ENCODE measurements at regions not wholly inside any gene's neighbourhood (a gene's known extent, or its start where the extent isn't known, plus 50 kb on each side); places are given as distances from the start of the nearest gene placed in this dataset.

- TF ChIP-seq POLR2A (IDR thresholded peaks at IDR 0.05; ENCODE audit: low read depth, low read length) (no peak), POLR2AphosphoS5 (IDR thresholded peaks at IDR 0.05; ENCODE audit: low read depth, low read length) (no peak), TAF1 (IDR thresholded peaks at IDR 0.05; ENCODE audit: low read depth, low read length) (no peak), SPI1 (IDR thresholded peaks at IDR 0.05; ENCODE audit: low read depth, low read length) (no peak), POU2F2 (IDR thresholded peaks at IDR 0.05; ENCODE audit: low read depth, low read length) (no peak), PAX5 (IDR thresholded peaks at IDR 0.05; ENCODE audit: insufficient read depth, low read length, severe bottlenecking) (no peak)
Measured at GRCh38 chr10:80927419-80928078, 389.8 kb downstream of the SH2D4B start.

Data from GM12891 (cell line).